CD8-positive, alpha-beta memory T cell (primary cell): ENCODE measurements at regions not wholly inside any gene's neighbourhood (a gene's known extent, or its start where the extent isn't known, plus 50 kb on each side); places are given as distances from the start of the nearest gene placed in this dataset.
A peak's percentile ranks its signal among the peaks of the same experiment; 100 is the strongest.

Experiments
- CTCF ChIA-PET: fragments of 350-600 bp; sonication (Branson Sonifier 250); formaldehyde crosslinking; loops from one replicate; lab custom pipeline; 2021; ENCODE audit warnings: antibody characterized with exemption; lab: Charles Lee
- POLR2A ChIA-PET: fragments of 350-600 bp; sonication (Branson Sonifier 250); formaldehyde crosslinking; loops from one replicate; lab custom pipeline; 2021; ENCODE audit warnings: antibody characterized with exemption; lab: Charles Lee
- DNase-seq, 5 donors: peaks; one replicate each; pipeline versions ENCODE4 v3.0.0 to v3.0.0-alpha.2; 2020 to 2022; ENCODE audit warnings: mixed read lengths in 1 of 5
- H3K27ac ChIP-seq: one replicate; pipeline ENCODE4 v1.7.0; 2013; ENCODE audit warnings: low read depth, mild to moderate bottlenecking, low read length, moderate library complexity
- H3K27me3 ChIP-seq: 2 replicates; pipeline ENCODE4 v1.7.0; 2013; ENCODE audit warnings: low read length, mild to moderate bottlenecking; ENCODE audit not compliant: insufficient read depth, poor library complexity, severe bottlenecking
- H3K36me3 ChIP-seq: 2 replicates; pipeline ENCODE4 v1.7.0; 2013; ENCODE audit warnings: mild to moderate bottlenecking, low read length, moderate library complexity; ENCODE audit not compliant: insufficient read depth
- H3K4me1 ChIP-seq: 2 replicates; pipeline ENCODE4 v1.7.0; 2013; ENCODE audit warnings: mild to moderate bottlenecking, low read length, moderate library complexity; ENCODE audit not compliant: insufficient read depth
- H3K4me3 ChIP-seq: 2 replicates; pipeline ENCODE4 v1.7.0; 2013; ENCODE audit warnings: mild to moderate bottlenecking, low read length
- H3K9me3 ChIP-seq: 2 replicates; pipeline ENCODE4 v1.7.0; 2013; ENCODE audit warnings: mild to moderate bottlenecking, low read length
- H3K27ac Mint-ChIP-seq, 8 donors: one replicate each; pipeline ENCODE4 v1.8.0; 2020 to 2021; ENCODE audit warnings: mixed read lengths in 8 of 8, mild to moderate bottlenecking in 6 of 8, inconsistent platforms in 3 of 8, moderate library complexity in 3 of 8
- H3K27me3 Mint-ChIP-seq, 2 donors: one replicate each; pipeline ENCODE4 v1.8.0; 2020 to 2021; ENCODE audit warnings: mixed read lengths in 2 of 2, mild to moderate bottlenecking in 1 of 2, moderate library complexity in 1 of 2
- H3K36me3 Mint-ChIP-seq, 3 donors: one replicate each; pipeline ENCODE4 v1.8.0; 2020 to 2021; ENCODE audit warnings: mixed read lengths in 3 of 3, inconsistent platforms in 1 of 3, mild to moderate bottlenecking in 1 of 3
- H3K4me1 Mint-ChIP-seq, 3 donors: one replicate each; pipeline ENCODE4 v1.8.0; 2020 to 2021; ENCODE audit warnings: mixed read lengths in 3 of 3, inconsistent platforms in 1 of 3, mild to moderate bottlenecking in 1 of 3
- H3K4me3 Mint-ChIP-seq, 7 donors: one replicate each; pipeline ENCODE4 v1.8.0; 2020 to 2021; ENCODE audit warnings: mixed read lengths in 7 of 7, mild to moderate bottlenecking in 6 of 7, moderate library complexity in 4 of 7, inconsistent platforms in 2 of 7
- H3K9me3 Mint-ChIP-seq, 5 donors: one replicate each; pipeline ENCODE4 v1.8.0; 2020 to 2022; ENCODE audit warnings: mixed read lengths in 5 of 5, mild to moderate bottlenecking in 3 of 5, moderate library complexity in 2 of 5, inconsistent platforms in 1 of 5

DNA sequence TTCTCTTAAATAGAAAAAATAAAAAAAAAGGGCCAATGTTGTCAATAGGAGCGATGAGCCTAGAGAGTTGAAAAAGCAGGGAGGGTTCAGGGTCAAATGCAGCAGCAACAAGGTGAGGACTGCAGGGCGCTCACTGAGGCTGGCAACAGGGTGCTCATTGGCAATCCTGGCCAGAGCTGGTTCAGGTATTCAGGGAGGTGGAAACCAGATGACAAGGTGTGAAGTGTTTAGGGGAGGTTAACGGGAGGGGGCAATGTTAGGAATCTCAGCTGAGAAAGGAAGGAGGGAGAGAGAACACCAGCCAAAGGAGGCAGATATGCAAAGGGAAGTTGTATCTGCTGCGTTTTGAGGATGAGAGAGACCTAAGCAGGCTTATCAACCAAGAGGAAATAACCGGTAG is 129.8 kb upstream of the DAB1 start:
- H3K9me3 ChIP-seq = no peaks in the 10 kb centered on the region
- Mint-ChIP-seq H3K27me3 (peaks cover 0 to 3% of the 10 kb centered on the region in 2 donors), H3K27ac (no peak overlapping the region), H3K4me1 (no peaks in the 10 kb centered on the region), H3K9me3 (peaks cover 0 to 4% (median 0%) of the 10 kb centered on the region in 5 donors), H3K4me3 (no peak overlapping the region), H3K36me3 (no peaks in the 10 kb centered on the region)
- H3K36me3 ChIP-seq = no peaks in the 10 kb centered on the region
- no peak overlapping the region for H3K4me3 ChIP-seq
- ChIA-PET CTCF (no interaction called here), POLR2A (no interaction called here)
- DNase-seq = no peak
- H3K4me1 ChIP-seq = no peaks in the 10 kb centered on the region
- H3K27me3 ChIP-seq = no peaks in the 10 kb centered on the region
- H3K27ac ChIP-seq = no peak overlapping the region

GRCh38 chr1:57551476-57551875 is 127.6 kb upstream of the DAB1 start:
- CTCF ChIA-PET = no interaction called here
- no peak overlapping the region for H3K4me3 ChIP-seq

GRCh38 chr1:57550092-57550491 is 126.2 kb upstream of the DAB1 start:
- Mint-ChIP-seq H3K4me3 (no peak overlapping the region), H3K27ac (no peak overlapping the region), H3K36me3 (no peaks in the 10 kb centered on the region), H3K9me3 (peaks cover 0 to under 1% (median 0%) of the 10 kb centered on the region in 5 donors), H3K27me3 (peaks cover 0 to 5% of the 10 kb centered on the region in 2 donors), H3K4me1 (no peaks in the 10 kb centered on the region)
- CTCF ChIA-PET = no interaction called here
- H3K36me3 ChIP-seq = no peaks in the 10 kb centered on the region
- no peak overlapping the region for H3K27ac ChIP-seq
- no peaks in the 10 kb centered on the region for H3K9me3 ChIP-seq
- H3K27me3 ChIP-seq = no peaks in the 10 kb centered on the region
- POLR2A ChIA-PET = no interaction called here
- no peaks in the 10 kb centered on the region for H3K4me1 ChIP-seq
- DNase-seq = no peak
- no peak overlapping the region for H3K4me3 ChIP-seq

More at GRCh38 chr1:57551476-57551875, 127.6 kb upstream of the DAB1 start:
- no peaks in the 10 kb centered on the region for H3K36me3 Mint-ChIP-seq
- H3K4me3 Mint-ChIP-seq = no peak overlapping the region
- H3K27me3 Mint-ChIP-seq = peaks cover 0 to 5% of the 10 kb centered on the region in 2 donors
- no peaks in the 10 kb centered on the region for H3K4me1 Mint-ChIP-seq
- POLR2A ChIA-PET = no interaction called here
- H3K27ac Mint-ChIP-seq = no peak overlapping the region
- Histone ChIP-seq H3K27ac (no peak overlapping the region), H3K27me3 (no peaks in the 10 kb centered on the region), H3K36me3 (no peaks in the 10 kb centered on the region), H3K4me1 (no peaks in the 10 kb centered on the region), H3K9me3 (no peaks in the 10 kb centered on the region)
- no peak for DNase-seq
- H3K9me3 Mint-ChIP-seq = peaks cover 0 to 4% (median 0%) of the 10 kb centered on the region in 5 donors

- POLR2A ChIA-PET = no interaction called here
Observed at GRCh38 chr1:57549300-57549699, 125.4 kb upstream of the DAB1 start.

GRCh38 chr1:57546549-57547330 is 122.9 kb upstream of the DAB1 start:
- H3K4me1 Mint-ChIP-seq = no peaks in the 10 kb centered on the region
- no peak overlapping the region for H3K4me3 Mint-ChIP-seq
- H3K9me3 ChIP-seq = no peaks in the 10 kb centered on the region
- no peak overlapping the region for H3K27ac ChIP-seq
- ChIA-PET POLR2A (no interaction called here), CTCF (no interaction called here)
- no peaks in the 10 kb centered on the region for H3K27me3 ChIP-seq
- no peak overlapping the region for H3K4me3 ChIP-seq
- DNase-seq = no peak
- H3K4me1 ChIP-seq = no peaks in the 10 kb centered on the region
- no peak overlapping the region for H3K27ac Mint-ChIP-seq
- H3K27me3 Mint-ChIP-seq = peaks cover 0 to 2% of the 10 kb centered on the region in 2 donors
- peaks cover 0 to 1% (median 0%) of the 10 kb centered on the region in 3 donors for H3K36me3 Mint-ChIP-seq
- peaks cover 0 to 3% (median 0%) of the 10 kb centered on the region in 5 donors for H3K9me3 Mint-ChIP-seq
- no peaks in the 10 kb centered on the region for H3K36me3 ChIP-seq

More at GRCh38 chr1:57549300-57549699, 125.4 kb upstream of the DAB1 start:
- H3K36me3 ChIP-seq = no peaks in the 10 kb centered on the region
- Mint-ChIP-seq H3K9me3 (no peaks in the 10 kb centered on the region), H3K27me3 (peaks cover 0 to 5% of the 10 kb centered on the region in 2 donors), H3K4me1 (no peaks in the 10 kb centered on the region), H3K36me3 (no peaks in the 10 kb centered on the region), H3K27ac (peak overlapping the region in 1 of 8 donors; percentile 12), H3K4me3 (no peak overlapping the region)
- H3K27ac ChIP-seq = no peak overlapping the region
- H3K9me3 ChIP-seq = no peaks in the 10 kb centered on the region
- no peak for DNase-seq
- CTCF ChIA-PET = no interaction called here
- no peaks in the 10 kb centered on the region for H3K4me1 ChIP-seq
- H3K4me3 ChIP-seq = no peak overlapping the region
- H3K27me3 ChIP-seq = no peaks in the 10 kb centered on the region

- Histone ChIP-seq H3K4me3 (no peak overlapping the region), H3K36me3 (no peaks in the 10 kb centered on the region), H3K27ac (no peak overlapping the region), H3K9me3 (no peaks in the 10 kb centered on the region), H3K27me3 (no peaks in the 10 kb centered on the region), H3K4me1 (no peaks in the 10 kb centered on the region)
- Mint-ChIP-seq H3K4me1 (no peaks in the 10 kb centered on the region), H3K4me3 (no peak overlapping the region), H3K27me3 (peaks cover 0 to 2% of the 10 kb centered on the region in 2 donors), H3K27ac (no peak overlapping the region), H3K36me3 (peaks cover 0 to 1% (median 0%) of the 10 kb centered on the region in 3 donors), H3K9me3 (peaks cover 0 to 3% (median 0%) of the 10 kb centered on the region in 5 donors)
- ChIA-PET CTCF (no interaction called here), POLR2A (no interaction called here)
- DNase-seq = no peak
Observed at GRCh38 chr1:57544345-57544744, 120.5 kb upstream of the DAB1 start.

GRCh38 chr1:57536749-57537423 is 113.0 kb upstream of the DAB1 start:
- ChIA-PET CTCF (no interaction called here), POLR2A (no interaction called here)
- H3K9me3 Mint-ChIP-seq = peaks cover 0 to 5% (median 0%) of the 10 kb centered on the region in 5 donors
- Histone ChIP-seq H3K4me1 (no peaks in the 10 kb centered on the region), H3K36me3 (no peaks in the 10 kb centered on the region), H3K27ac (no peak overlapping the region), H3K9me3 (no peaks in the 10 kb centered on the region), H3K27me3 (no peaks in the 10 kb centered on the region), H3K4me3 (no peak overlapping the region)
- H3K27me3 Mint-ChIP-seq = no peaks in the 10 kb centered on the region
- H3K4me1 Mint-ChIP-seq = no peaks in the 10 kb centered on the region
- no peak overlapping the region for H3K4me3 Mint-ChIP-seq
- DNase-seq = no peak
- no peaks in the 10 kb centered on the region for H3K36me3 Mint-ChIP-seq
- no peak overlapping the region for H3K27ac Mint-ChIP-seq

DNA sequence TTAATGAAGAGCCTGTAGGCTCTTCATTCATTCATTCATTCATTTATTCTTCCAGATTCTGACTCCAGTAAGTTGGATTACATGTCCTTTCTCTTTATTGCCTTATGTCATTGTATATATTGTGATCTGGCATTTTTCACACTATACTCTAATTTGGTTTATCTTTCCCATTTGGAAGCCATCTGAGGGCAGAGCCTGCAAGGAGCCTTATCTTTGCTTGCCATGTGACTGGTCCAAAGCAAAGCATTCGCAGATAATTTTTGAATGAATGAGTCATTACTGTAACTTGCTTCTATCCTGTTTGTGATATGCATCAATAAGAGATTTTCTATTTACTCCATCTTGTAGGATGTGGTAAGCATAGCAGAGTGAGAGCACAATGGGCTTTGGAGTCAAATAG is 108.4 kb upstream of the DAB1 start:
- ChIA-PET CTCF (no interaction called here), POLR2A (no interaction called here)
- H3K27ac ChIP-seq = no peak overlapping the region
- no peaks in the 10 kb centered on the region for H3K27me3 Mint-ChIP-seq
- H3K4me1 ChIP-seq = no peaks in the 10 kb centered on the region
- no peaks in the 10 kb centered on the region for H3K4me1 Mint-ChIP-seq
- H3K4me3 ChIP-seq = no peak overlapping the region
- no peaks in the 10 kb centered on the region for H3K36me3 Mint-ChIP-seq
- H3K4me3 Mint-ChIP-seq = no peak overlapping the region
- no peaks in the 10 kb centered on the region for H3K27me3 ChIP-seq
- H3K9me3 Mint-ChIP-seq = peaks cover 0 to 9% (median 7%) of the 10 kb centered on the region in 5 donors
- no peak for DNase-seq
- no peaks in the 10 kb centered on the region for H3K36me3 ChIP-seq
- H3K27ac Mint-ChIP-seq = no peak overlapping the region
- H3K9me3 ChIP-seq = no peaks in the 10 kb centered on the region
